ENCODE measurements at regions not wholly inside any gene's neighbourhood (a gene's known extent, or its start where the extent isn't known, plus 50 kb on each side); places are given as distances from the start of the nearest gene placed in this dataset.
"Not testable (repeated sequence)": the region's sequence is repeated elsewhere in the genome, so short reads cannot be mapped to it uniquely, and the experiment has no call there.

GRCh38 chr17:71638668-71639067 is 482.2 kb upstream of the SOX9 start:
- H3K4me3 ChIP-seq (ENCODE audit: low read depth in 1 of 2, low read length in 1 of 2) = no peak overlapping the region
- H3K4me1 ChIP-seq (ENCODE audit: control insufficient read depth in 1 of 2, insufficient read depth in 1 of 2, low read depth in 1 of 2, low read length in 1 of 2) = no peaks in the 10 kb centered on the region
- no peaks in the 10 kb centered on the region for H3K9me3 ChIP-seq
- no peak overlapping the region for H3K27ac ChIP-seq
- no peaks in the 10 kb centered on the region for H3K27me3 ChIP-seq
- TF ChIP-seq, protein P1, sequence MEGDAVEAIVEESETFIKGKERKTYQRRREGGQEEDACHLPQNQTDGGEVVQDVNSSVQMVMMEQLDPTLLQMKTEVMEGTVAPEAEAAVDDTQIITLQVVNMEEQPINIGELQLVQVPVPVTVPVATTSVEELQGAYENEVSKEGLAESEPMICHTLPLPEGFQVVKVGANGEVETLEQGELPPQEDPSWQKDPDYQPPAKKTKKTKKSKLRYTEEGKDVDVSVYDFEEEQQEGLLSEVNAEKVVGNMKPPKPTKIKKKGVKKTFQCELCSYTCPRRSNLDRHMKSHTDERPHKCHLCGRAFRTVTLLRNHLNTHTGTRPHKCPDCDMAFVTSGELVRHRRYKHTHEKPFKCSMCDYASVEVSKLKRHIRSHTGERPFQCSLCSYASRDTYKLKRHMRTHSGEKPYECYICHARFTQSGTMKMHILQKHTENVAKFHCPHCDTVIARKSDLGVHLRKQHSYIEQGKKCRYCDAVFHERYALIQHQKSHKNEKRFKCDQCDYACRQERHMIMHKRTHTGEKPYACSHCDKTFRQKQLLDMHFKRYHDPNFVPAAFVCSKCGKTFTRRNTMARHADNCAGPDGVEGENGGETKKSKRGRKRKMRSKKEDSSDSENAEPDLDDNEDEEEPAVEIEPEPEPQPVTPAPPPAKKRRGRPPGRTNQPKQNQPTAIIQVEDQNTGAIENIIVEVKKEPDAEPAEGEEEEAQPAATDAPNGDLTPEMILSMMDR (IDR thresholded peaks at IDR 0.05) = no peak
- H3K36me3 ChIP-seq = no peaks in the 10 kb centered on the region

DNA sequence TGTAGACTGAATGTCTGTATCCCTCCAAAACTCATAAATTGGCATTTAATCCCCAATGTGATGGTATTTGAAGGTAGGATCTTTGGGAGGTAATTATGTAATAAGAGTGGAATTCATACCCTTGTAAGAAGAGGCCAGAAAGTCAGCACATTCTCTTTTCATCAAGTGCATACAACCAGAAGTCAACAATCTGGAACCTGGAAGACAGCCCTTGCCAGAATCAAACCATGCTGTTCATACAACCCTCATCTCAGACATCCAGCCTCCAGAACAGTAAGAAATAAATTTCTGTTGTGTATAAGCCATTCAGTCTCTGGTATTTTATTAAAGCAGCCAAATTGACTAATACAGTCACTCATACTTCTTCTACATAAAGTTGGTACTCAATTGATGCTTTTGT is 481.0 kb upstream of the SOX9 start:
- Histone ChIP-seq H3K9me3 (no peaks in the 10 kb centered on the region), H3K27me3 (no peaks in the 10 kb centered on the region)

GRCh38 chr17:71646890-71647289 is 473.9 kb upstream of the SOX9 start:
- H3K4me1 ChIP-seq (ENCODE audit: control insufficient read depth in 1 of 2, insufficient read depth in 1 of 2, low read depth in 1 of 2, low read length in 1 of 2); H3K4me3 ChIP-seq (ENCODE audit: low read depth in 1 of 2, low read length in 1 of 2); H3K27ac ChIP-seq; H3K36me3 ChIP-seq; H3K9me3 ChIP-seq; H3K27me3 ChIP-seq: not testable (repeated sequence)

More for the DNA sequence above, 481.0 kb upstream of the SOX9 start:
- no peaks in the 10 kb centered on the region for H3K4me1 ChIP-seq (ENCODE audit: control insufficient read depth in 1 of 2, insufficient read depth in 1 of 2, low read depth in 1 of 2, low read length in 1 of 2)
- H3K36me3 ChIP-seq = no peaks in the 10 kb centered on the region
- TF ChIP-seq, protein P1 (IDR thresholded peaks at IDR 0.05) = no peak
- no peak overlapping the region for H3K4me3 ChIP-seq (ENCODE audit: low read depth in 1 of 2, low read length in 1 of 2)
- H3K27ac ChIP-seq = no peak overlapping the region

GRCh38 chr17:71648342-71648741 is 472.5 kb upstream of the SOX9 start:
- not testable (repeated sequence) for H3K4me1 ChIP-seq (ENCODE audit: control insufficient read depth in 1 of 2, insufficient read depth in 1 of 2, low read depth in 1 of 2, low read length in 1 of 2); H3K27me3 ChIP-seq; H3K36me3 ChIP-seq; H3K9me3 ChIP-seq; H3K4me3 ChIP-seq (ENCODE audit: low read depth in 1 of 2, low read length in 1 of 2); H3K27ac ChIP-seq

DNA sequence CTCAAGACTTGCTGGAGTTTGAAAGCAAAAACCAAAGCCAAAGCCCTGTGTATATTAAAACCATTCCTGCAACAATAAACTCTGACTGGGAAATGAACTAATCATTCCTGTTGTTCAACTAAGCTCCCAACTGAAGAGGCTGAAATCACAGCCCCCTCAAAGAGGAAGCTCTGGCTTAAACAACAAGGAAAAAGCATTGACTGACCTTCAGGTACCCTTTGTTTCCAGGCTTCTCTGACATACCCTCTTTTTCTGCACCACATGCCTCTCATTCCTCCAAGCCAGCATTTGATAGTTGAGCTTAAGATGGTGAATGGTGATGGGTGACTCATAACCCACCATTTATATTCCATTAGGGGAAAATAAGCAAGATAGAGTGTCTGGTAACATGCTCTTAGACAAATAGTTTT is 470.9 kb upstream of the SOX9 start:
- H3K27ac ChIP-seq = no peak overlapping the region
- no peaks in the 10 kb centered on the region for H3K4me1 ChIP-seq (ENCODE audit: control insufficient read depth in 1 of 2, insufficient read depth in 1 of 2, low read depth in 1 of 2, low read length in 1 of 2)
- H3K4me3 ChIP-seq (ENCODE audit: low read depth in 1 of 2, low read length in 1 of 2) = no peak overlapping the region
- TF ChIP-seq, protein P1 (IDR thresholded peaks at IDR 0.05) = no peak
- no peaks in the 10 kb centered on the region for H3K9me3 ChIP-seq
- no peaks in the 10 kb centered on the region for H3K36me3 ChIP-seq
- H3K27me3 ChIP-seq = no peaks in the 10 kb centered on the region

- H3K27me3 ChIP-seq = no peaks in the 10 kb centered on the region
Measured at GRCh38 chr17:71655542-71655941, 465.3 kb upstream of the SOX9 start.

More at GRCh38 chr17:71655542-71655941, 465.3 kb upstream of the SOX9 start:
- H3K27ac ChIP-seq = no peak overlapping the region
- TF ChIP-seq, protein P1 (IDR thresholded peaks at IDR 0.05) = no peak
- H3K4me1 ChIP-seq (ENCODE audit: control insufficient read depth in 1 of 2, insufficient read depth in 1 of 2, low read depth in 1 of 2, low read length in 1 of 2) = no peaks in the 10 kb centered on the region
- no peaks in the 10 kb centered on the region for H3K9me3 ChIP-seq
- H3K4me3 ChIP-seq (ENCODE audit: low read depth in 1 of 2, low read length in 1 of 2) = no peak overlapping the region
- no peaks in the 10 kb centered on the region for H3K36me3 ChIP-seq
